ENCODE measurements at regions not wholly inside any gene's neighbourhood (a gene's known extent, or its start where the extent isn't known, plus 50 kb on each side); places are given as distances from the start of the nearest gene placed in this dataset.
"Not testable (repeated sequence)": the region's sequence is repeated elsewhere in the genome, so short reads cannot be mapped to it uniquely, and the experiment has no call there.

DNA sequence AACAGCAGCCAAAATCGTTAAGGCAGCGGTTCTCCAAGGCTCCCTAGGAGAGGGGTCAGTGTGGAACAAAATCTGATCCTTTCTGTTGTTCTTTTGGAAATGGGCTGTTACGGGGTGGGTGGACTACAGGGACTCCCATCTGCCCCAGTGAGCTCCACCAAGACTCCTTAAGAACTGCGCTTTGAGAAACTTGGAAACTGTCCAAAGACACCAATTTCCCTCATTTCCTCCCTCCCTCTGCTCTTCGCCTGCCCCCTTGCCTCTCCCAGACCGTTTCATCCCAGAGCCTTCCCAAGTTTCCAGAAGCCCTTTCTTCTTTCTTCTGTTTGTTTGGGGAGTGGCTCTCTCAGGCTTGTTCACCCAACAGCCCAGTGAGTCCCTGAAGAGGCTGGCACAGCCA, 205.4 kb downstream of the COPRS start:
- peak; percentile 65 for ATAC-seq
- intact Hi-C loops (cut with DNase I): no loop called here
- DNase-seq (ENCODE audit: low spot score): no peak

DNA sequence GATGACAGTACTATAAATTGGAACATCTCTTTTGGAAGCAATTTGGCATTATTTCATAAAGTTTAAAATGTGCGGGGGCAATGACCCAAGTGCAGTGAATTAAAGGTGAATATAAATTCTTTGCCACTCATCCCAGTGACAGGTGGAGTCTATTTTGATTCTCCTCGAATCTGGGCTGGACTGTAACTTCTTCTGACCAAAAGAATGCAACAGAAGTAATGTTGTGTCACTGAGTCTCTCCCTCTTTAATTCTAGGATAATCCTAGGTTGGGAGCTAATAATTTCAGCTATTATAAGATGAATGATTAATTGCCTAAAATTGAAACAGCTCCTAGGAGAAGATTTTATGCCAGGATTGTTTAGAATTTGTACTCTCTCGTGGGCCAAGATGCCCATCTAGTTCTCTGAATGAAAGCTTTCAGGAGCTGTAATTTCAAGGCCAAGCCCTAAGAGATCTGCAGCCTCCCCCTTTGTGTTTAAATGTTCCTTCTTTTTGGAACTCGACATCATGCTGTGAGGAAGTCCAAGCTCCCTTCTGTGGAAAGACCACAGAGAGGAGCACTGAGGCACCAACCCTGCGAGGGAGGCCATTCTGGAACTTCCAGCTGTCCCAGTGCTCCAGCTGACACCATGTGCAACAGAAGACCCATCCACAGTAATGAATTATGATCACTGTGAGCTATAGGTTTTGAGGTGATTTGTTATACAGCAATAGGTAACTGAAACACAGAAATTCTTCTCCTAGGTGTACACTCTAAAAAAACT, 208.1 kb downstream of the COPRS start:
- DNase-seq (ENCODE audit: low spot score) (no peak), ATAC-seq (no peak)
- intact Hi-C loops (cut with DNase I): no loop called here

DNA sequence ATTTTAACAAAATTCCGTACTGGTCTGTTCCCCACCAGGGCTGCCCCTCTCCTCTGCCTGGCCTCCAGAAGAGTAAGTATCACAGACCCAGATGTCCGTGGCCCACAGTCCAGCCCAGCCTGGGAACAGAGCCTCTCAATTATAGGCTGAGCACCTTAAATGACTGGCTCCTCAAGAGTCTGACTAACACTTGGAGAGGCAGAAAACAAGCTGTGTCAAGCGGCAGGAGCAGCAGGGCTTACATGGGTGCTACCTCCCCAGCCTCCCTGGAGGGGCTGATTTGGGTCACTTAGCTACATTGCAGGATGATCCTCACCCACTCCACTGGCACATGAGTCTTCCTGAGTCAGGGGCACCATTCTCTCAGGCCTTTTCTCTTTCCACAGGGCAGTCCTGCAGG, 209.7 kb downstream of the COPRS start:
- ATAC-seq: no peak
- DNase-seq (ENCODE audit: low spot score): no peak
- intact Hi-C loops (cut with DNase I): no loop called here

DNA sequence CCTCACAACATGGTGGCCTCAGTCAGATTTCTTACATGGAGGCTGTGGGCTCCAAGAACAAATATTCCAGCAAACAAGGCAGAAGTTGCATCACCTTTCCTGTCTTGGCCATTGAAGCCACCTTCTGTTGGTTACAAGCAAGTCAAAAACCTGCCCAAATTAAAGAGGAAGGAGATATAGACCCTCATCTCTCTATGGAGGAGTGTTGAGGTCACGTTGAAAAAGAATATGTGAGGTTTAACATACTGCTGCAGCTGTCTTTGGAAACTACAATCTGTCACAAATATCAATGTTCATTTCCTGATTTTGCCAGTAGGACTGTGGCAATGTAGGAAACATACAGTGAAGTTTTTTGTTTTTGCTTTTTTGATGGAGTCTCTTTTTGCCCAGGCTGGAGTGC, 211.4 kb downstream of the COPRS start:
- intact Hi-C loops (cut with DNase I): no loop called here
- DNase-seq (ENCODE audit: low spot score) (no peak), ATAC-seq (no peak)

DNA sequence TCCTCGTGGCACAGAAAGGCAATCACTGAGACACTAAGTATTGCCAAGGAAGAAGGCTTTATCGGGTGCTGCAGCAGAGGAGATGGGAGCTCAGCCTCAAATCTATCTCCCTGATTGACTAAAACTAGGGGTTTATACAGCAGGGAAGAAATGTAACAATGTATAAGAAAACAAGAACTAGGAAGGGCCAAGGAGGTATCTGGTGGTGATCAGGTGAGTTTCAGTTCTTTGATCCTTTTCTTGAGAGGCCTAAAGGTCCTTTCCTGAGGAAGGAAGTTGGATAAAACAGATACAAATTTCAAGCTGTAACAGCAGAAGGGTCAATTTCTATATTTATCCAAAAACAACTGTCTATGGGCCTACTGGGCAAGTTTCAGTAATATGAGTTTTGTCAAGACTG, 212.4 kb downstream of the COPRS start:
- ATAC-seq: no peak
- intact Hi-C loops (cut with DNase I): no loop called here
- no peak for DNase-seq (ENCODE audit: low spot score)

DNA sequence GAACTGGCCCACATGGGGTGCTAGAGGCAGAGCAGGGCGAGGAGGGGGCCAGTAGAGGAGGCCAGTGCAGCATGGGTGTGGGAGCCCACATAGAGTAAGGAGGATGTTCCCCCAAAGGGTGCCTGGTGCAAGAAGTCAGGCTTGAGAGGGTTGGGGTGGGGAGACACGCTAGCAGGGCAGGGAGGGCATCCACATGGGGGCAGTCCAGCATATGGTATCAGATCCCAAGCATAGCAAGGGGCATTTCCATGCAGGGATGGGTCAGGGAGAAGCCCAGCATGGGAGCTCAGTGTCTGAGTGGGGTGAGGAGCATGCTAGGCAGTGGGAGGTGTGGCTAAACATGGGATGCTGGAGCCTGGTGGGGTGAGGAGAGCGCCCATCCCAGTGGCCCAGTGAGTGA, 213.7 kb downstream of the COPRS start:
- ATAC-seq (no peak), DNase-seq (ENCODE audit: low spot score) (no peak)
- intact Hi-C loops (cut with DNase I): no loop called here

DNA sequence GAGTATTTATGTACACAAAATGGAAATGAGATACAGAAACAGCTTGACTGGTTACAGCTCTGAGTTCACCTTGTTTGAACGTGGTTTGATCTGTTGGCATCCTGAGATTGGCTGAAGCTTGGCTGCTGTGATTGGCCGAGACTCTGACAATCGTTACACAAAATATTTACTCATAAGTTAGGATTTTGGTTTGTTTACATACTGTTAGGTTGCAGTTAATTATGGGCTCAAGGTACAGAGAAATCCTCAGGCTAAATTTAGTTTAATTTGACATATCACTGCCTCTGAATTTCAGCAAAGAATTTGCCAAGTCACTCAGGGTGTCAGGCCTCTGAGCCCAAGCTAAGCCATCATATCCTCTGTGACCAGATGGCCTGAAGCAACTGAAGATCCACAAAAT, 227.3 kb downstream of the COPRS start:
- intact Hi-C loops (cut with DNase I): no loop called here
- no peak for ATAC-seq
- no peak for DNase-seq (ENCODE audit: low spot score)

DNA sequence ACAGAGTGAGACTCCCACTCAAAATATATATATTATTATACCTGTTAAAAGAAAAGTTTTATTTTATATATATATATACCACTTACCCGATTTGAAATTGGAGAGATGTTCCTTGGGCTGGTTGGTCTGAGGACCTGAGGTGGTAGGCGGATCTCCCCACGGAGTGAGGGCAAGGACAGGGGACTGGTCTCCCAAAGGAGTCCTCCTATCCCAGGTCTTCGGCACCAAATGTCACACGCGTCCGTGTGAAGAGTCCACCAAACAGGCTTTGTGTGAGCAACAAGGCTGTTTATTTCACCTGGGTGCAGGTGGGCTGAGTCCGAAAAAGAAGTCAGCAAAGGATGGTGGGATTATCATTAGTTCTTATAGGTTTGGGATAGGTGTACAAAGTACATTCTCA, 228.2 kb downstream of the COPRS start:
- DNase-seq (ENCODE audit: low spot score); ATAC-seq; intact Hi-C loops (cut with DNase I): not testable (repeated sequence)

DNA sequence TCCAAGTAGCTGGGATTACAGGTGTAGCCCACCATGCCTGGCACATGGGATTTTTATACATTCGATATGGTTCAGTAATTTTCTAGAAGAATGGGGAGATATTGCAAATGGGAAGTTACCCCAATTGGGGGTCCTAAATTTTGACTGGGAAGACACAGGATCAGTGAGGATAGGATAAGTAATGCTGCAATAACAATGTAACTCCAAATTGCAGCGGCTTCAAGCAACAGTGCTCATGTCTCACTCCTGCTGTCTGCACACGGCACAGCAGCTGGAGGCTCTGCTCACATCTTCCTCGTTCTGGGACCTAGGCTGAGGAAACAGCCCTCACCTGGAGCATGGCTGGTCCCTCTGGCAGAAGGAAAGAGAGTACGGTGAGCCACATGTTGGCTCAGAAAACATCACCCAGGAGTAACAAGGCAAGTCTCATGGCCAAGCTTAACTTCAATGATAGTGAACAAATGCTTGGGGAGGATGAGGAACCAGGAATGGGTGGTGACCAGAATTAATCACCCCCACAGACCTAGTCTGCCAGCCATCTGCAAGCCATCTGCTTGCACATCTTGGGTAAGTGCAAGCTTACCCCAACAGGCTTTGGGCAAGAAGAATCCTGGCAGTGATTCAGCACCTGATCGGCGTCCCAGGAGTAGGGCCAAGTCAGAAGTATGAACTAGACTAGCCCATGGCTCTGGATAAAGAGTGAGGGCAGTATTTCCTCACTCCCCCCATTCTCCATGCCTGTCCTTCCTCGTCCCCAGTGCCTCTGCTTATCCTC, 229.2 kb downstream of the COPRS start:
- no peak for ATAC-seq
- intact Hi-C loops (cut with DNase I): no loop called here
- no peak for DNase-seq (ENCODE audit: low spot score)

DNA sequence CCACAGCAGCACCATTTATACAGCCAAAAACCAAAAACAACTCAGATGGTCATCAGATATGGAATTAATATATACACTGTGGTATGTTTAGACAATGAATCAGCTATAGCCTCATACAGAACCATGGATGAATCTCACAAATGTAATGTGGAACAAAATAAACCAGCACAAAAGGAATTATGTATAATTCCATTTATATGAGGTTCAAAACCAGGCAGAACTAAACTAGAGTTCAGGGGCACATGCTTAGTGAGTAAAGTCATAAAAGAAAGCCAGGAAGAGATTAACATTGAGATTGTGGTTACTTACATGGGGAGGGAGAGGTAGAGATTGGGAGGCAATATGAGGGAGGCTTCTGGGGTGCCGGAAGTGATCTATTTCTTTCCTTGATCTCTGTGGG, 231.1 kb downstream of the COPRS start:
- intact Hi-C loops (cut with DNase I): no loop called here
- no peak for DNase-seq (ENCODE audit: low spot score)
- ATAC-seq: no peak

DNA sequence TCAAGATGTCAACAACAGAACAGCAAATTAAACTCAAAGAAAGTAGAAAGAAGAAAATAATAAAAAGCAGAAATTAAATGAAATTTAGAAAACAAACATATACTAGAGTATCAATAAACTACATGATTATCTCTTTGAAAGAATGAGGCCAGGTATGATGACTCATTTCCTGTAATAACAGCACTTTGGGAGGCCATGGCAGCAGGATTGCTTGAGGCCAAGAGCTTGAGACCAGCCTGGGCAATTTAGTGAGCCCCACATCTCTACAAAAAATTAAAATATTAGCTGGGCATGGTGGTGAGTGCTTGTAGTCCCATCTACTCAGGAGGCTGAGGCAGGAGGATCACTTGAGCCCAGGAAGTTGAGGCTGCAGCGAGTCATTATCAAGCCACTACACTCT, 232.5 kb downstream of the RAB11FIP4 start:
- DNase-seq (ENCODE audit: low spot score) (no peak), ATAC-seq (no peak)
- intact Hi-C loops (cut with DNase I): no loop called here

DNA sequence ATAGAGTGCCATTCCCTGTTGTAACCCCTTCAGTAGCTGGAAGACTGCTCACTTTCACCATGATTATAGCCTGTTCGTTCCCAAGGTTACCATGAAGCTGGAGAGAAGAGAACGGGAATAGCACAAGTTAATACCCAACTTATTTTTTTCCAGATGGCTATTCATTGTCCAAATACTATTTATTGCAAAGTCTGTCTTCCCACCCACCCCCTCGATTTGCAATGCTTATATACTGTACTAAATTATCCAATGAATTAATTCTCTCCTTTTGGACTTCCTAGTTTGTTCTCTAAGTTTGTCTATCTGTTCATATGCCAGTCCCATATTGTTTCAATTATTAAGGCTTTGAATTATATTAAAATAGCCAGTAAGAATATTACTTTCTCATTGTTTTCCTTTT, 231.0 kb downstream of the RAB11FIP4 start:
- DNase-seq (ENCODE audit: low spot score): no peak
- intact Hi-C loops (cut with DNase I): no loop called here
- no peak for ATAC-seq

DNA sequence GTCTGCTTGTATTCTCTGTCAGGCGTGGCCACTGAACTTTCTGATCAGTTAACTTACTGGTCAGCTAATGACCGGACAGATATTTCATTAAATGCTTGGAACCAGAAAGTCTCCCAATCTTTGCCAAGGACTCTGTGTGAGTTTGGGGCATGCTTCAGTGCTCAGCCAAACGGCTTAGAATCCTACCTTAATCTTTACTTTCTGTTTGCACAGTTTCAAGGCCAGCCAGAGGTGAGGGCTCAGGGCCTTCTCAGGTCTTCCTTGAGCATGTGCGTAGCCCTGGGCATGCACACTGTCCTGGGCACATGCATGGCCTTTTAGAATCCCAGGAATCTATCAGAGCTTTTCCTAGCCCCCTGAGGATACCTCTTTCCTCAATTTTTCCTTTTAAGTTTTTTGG, 230.1 kb downstream of the RAB11FIP4 start:
- ATAC-seq (no peak), DNase-seq (ENCODE audit: low spot score) (no peak)
- intact Hi-C loops (cut with DNase I): no loop called here

DNA sequence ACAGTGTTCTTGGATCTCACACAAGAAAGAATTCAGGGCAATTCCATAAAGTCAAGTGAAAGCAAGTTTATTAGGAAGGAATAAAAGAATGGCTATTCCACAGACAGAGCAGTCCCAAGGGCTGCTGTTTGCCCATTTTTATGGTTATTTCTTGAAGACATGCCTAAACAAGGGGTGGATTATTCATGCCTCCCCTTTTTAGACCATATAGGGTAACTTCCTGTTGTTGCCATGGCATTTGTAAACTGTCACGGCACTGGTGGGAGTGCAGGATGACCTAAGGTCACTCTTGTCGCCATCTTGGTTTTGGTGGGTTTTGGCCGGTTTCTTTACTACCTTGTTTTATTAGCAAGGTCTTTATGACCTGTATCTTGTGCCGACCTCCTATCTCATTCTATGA, 219.6 kb downstream of the RAB11FIP4 start:
- ATAC-seq; DNase-seq (ENCODE audit: low spot score); intact Hi-C loops (cut with DNase I): not testable (repeated sequence)

DNA sequence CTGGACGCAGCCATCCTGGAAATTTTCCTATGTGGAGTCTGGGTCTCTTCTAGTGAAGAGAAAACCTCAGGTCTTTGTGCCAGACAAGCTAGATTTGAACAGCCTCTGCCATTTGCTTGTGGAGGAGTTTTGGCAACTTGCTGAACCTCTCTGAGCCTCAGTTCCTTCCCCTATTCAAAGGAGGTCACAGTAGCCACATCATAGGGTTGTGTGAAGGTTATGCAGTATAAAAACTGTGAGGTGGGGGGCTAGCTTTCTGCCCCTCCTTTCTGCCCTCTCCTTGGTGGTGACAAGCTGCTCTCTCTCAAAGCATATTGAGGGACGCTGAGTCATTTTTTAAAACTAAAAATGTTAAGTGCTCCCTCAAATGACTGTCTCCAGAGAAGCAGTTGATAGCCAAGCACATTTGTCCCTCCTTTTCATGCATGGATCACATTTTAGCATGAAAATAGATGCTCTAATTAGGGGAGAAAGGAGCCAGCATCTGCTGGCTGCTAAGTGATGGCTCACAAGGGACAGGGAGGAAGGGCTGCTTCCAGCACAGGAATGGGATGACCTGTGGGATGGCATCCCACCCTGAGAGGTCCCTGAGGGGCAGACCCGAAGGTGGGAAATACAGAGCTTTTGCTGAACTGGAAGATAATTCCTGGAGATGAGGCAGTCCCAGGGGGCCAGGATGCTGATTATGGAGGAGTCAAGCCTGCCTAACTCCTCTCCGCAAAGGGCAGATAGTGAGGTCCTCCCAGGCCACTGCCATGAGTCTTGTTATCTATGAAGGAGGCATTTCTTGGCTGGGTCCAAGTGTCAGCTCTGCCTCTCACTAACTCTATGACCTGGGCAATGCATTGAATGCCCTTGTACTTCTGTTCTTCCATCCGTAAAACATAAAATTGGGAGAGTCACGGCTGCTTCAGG, 218.8 kb downstream of the RAB11FIP4 start:
- no peak for ATAC-seq
- intact Hi-C loops (cut with DNase I): no loop called here
- no peak for DNase-seq (ENCODE audit: low spot score)

DNA sequence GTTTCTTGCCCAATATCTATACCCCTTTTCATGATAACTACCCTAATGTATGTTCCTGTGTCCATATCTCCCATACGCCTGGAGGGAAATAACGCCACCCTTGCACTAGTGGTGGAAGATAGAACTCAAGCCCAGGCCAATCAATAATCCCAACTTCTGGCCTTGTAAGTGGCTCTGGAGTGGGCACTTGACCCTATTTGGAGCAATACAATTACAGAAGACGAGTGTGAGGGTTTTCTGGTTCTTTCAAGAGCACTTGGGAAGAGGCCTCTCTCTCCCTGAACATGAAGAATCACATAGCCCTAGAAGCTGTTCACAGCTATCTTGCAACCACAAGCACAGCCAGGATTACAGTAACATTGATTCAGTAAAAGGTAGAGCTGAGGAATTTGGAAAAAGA, 217.9 kb downstream of the RAB11FIP4 start:
- ATAC-seq (no peak), DNase-seq (ENCODE audit: low spot score) (no peak)
- intact Hi-C loops (cut with DNase I): no loop called here

DNA sequence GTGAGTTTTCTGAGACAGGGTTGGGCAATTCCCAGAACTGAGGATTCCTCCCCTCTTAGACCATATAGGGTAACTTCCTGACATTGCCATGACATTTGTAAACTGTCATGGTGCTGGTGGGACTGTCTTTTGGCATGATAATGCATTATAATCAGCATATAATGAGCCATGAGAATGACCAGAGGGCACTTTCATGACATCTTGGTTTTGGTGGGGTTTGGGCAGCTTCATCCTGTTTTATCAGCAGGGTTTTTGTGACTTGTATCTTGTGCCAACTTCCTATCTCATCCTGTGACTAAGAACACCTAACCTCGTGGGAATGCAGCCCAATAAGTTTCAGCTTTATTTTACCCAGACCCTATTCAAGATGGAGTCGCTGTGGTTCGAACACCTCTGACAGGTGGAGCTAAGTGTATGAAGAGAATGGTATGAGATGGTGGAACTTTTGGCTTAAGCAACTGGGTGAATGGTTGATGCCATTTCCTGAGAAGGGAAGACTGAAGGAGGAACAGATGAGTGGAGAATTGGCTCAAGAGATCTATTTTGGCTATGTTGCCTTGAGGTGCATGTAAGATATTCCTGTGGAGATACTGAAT, 217.3 kb downstream of the RAB11FIP4 start:
- intact Hi-C loops (cut with DNase I): no loop called here
- ATAC-seq (no peak), DNase-seq (ENCODE audit: low spot score) (no peak)

DNA sequence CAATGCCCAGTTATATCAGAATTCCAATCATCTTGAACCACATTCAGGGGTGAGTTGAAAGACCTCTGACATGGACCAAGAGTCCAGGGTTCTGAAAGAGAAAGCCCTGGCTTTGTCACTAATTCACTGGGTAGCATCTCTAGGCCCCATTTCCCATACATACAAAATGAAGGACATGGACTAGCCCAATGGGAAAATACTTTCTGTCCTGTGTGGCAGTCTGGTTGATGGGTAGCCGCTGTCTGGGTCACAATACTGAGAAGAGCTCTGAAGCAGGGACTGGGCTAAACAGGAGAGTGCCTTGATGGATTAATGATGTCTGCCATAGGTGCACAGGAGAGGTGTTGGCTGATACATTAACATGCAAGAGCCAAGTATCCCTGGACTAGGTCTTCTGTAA, 214.3 kb downstream of the RAB11FIP4 start:
- DNase-seq (ENCODE audit: low spot score) (no peak), ATAC-seq (no peak)
- intact Hi-C loops (cut with DNase I): no loop called here

DNA sequence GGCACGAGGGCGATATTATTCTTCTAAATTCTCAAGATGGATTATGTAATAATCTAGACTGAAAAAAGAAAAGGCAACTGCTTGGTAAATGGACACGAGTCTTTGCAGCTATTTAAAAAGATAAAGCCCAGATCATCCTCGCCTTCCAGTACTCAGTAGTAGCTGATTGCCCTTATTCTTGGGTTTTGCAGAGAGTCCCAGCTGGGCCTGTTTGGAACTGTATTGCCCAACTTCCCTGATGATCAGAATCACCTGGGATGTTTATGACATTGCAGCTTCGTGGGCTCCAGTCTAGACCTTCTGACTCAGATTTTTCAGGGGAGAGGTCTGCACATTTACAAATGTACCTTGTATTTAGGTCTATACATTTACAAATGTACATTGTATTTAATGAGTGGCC, 213.5 kb downstream of the RAB11FIP4 start:
- DNase-seq (ENCODE audit: low spot score) (no peak), ATAC-seq (no peak)
- intact Hi-C loops (cut with DNase I): no loop called here

Measured in sciatic nerve (tissue), 2 donors.